ENCODE measurements at regions not wholly inside any gene's neighbourhood (a gene's known extent, or its start where the extent isn't known, plus 50 kb on each side); places are given as distances from the start of the nearest gene placed in this dataset.

DNA sequence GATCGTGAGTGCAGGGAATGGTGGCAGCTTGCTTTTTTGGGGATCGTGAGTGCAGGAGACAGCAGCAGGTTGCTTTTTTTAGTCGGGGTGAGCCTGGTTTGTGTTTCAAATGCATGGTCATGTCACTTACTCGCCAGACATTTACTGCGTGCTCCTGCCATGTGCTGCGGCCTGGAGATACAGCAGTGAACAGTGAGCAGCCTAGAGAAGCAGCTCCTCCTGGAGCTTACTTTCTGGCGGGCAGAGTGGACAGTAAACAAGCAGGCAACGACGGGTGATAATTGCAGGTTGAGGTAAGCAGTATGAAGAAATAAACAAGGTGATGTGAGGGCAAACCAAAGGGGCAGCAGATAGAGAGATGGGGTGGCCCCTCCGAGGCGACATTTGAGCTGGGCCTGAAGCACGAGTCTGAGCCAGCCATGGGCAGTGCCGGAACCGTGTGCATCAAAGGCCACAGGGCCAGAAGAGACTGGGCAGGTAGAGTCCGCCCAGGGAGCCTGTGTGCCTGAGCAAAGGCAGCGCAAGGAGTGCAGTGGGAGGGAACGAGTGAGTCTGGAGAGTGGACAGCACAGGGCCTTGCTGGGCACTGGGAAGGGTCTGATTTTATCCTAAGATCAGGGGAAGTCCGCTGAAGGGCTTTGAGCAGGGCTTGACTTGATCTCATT is 57.3 kb upstream of the RASA2 start:
- Histone ChIP-seq H3K4ac (replicated peaks; ENCODE audit: insufficient read length, low read depth, low read length) (peak overlapping the region; percentile 14), H3K14ac (ENCODE audit: insufficient read length) (no peak overlapping the region), H2BK120ac (replicated peaks; ENCODE audit: low read depth, low read length) (no peak overlapping the region), H2BK15ac (ENCODE audit: low read length) (0 out of 2 replicates have a peak overlapping the region, but pooled peaks have one; percentile 18), H2BK12ac (ENCODE audit: low read depth, low read length) (no peak overlapping the region), H4K8ac (ENCODE audit: extremely low read depth, insufficient read depth, low read length) (peak overlapping the region; percentile 88), H3K18ac (ENCODE audit: extremely low read depth, low read length) (no peak overlapping the region), H2BK5ac (ENCODE audit: low read depth, low read length) (no peak overlapping the region), H3K23me2 (ENCODE audit: low read depth, low read length) (no peaks in the 10 kb centered on the region), H3K79me1 (ENCODE audit: low read depth, low read length) (no peaks in the 10 kb centered on the region; the same call in 1 of the 2 replicates), H3K4me3 (ENCODE audit: extremely low read depth in 1 of 4, insufficient read depth in 2 of 4, low read depth in 3 of 4, low read length in 4 of 4) (no peak overlapping the region; a peak in 1 of 8 replicates), H3K9me3 (ENCODE audit: insufficient read depth in 2 of 2, low read depth in 1 of 2, low read length in 1 of 2) (no peaks in the 10 kb centered on the region), H4K5ac (ENCODE audit: insufficient read length, low read depth, low read length) (no peak overlapping the region), H3K23ac (ENCODE audit: insufficient read length) (no peak overlapping the region), H3K79me2 (ENCODE audit: control insufficient read depth in 1 of 2, insufficient read depth in 2 of 2, low read length in 2 of 2) (no peaks in the 10 kb centered on the region), H3K27ac (ENCODE audit: low read depth, low read length) (no peak overlapping the region), H4K20me1 (replicated peaks in 1 of 2; ENCODE audit: control insufficient read depth in 1 of 2, insufficient read depth in 2 of 2, low read length in 2 of 2) (no peaks in the 10 kb centered on the region), H3K27me3 (replicated peaks in 1 of 4; ENCODE audit: control insufficient read depth in 3 of 4, extremely low read depth in 1 of 4, insufficient read depth in 3 of 4, low read length in 3 of 4) (no peaks in the 10 kb centered on the region), H3K36me3 (ENCODE audit: control insufficient read depth in 2 of 4, insufficient read depth in 4 of 4, low read length in 3 of 4) (no peaks in the 10 kb centered on the region), H3K9ac (replicated peaks in 1 of 4; ENCODE audit: extremely low read depth in 1 of 4, low read depth in 3 of 4, low read length in 3 of 4) (no peak overlapping the region; a peak in 1 of 7 replicates), H3K56ac (replicated peaks; ENCODE audit: insufficient read length, low read depth, low read length) (no peak overlapping the region), H2AFZ (ENCODE audit: low read length) (no peak overlapping the region), H3K4me2 (ENCODE audit: insufficient read depth in 1 of 2, low read depth in 2 of 2, low read length in 2 of 2) (peak overlapping the region in 1 of 2 experiments; percentile 27; a peak in 1 of 4 replicates), H3K4me1 (replicated peaks in 1 of 4; ENCODE audit: control insufficient read depth in 3 of 4, insufficient read depth in 4 of 4, low read length in 3 of 4) (peaks cover 0 to 8% (median 3%) of the 10 kb centered on the region in 4 experiments; a peak in 4 of 7 replicates), H2BK20ac (ENCODE audit: low read length) (no peak overlapping the region), H4K91ac (replicated peaks; ENCODE audit: insufficient read length, low read length) (peak overlapping the region; percentile 22), H2AK5ac (ENCODE audit: low read depth, low read length) (no peak overlapping the region)
- FAIRE-seq (no peak), DNase-seq (ENCODE audit: low read depth in 1 of 2, low spot score in 2 of 2) (no peak)
- CTCF ChIA-PET (ENCODE audit: partially characterized antibody) = interaction anchor here (0.9 to 15.5 kb wide), 9 partner anchors 10 to 150 kb away, joined by 3 to 205 read pairs (median 4); no protein-coding TSS in a partner anchor
- 84% methylated on average over 18 of the region's 18 CpGs; no CpG with 5 or more reads in 1 of the 2 experiments for WGBS, 2 experiments (ENCODE audit: extremely low coverage in 1 of 2, insufficient coverage in 1 of 2, insufficient read length in 1 of 2, insufficient replicate concordance in 2 of 2, low coverage in 1 of 2, low lambda C conversion rate in 2 of 2, missing lambda C conversion rate in 1 of 2)
- POLR2A ChIA-PET (ENCODE audit: partially characterized antibody) = interaction anchor here (1.8 kb wide), 1 partner anchor 9 kb away, joined by 4 read pairs; no protein-coding TSS in a partner anchor
